DMS79 treated with DMSO at 0.1 percent for 48 hours (cell line): ENCODE measurements at regions not wholly inside any gene's neighbourhood (a gene's known extent, or its start where the extent isn't known, plus 50 kb on each side); places are given as distances from the start of the nearest gene placed in this dataset.
A peak's percentile ranks its signal among the peaks of the same experiment; 100 is the strongest.
"Not testable (repeated sequence)": the region's sequence is repeated elsewhere in the genome, so short reads cannot be mapped to it uniquely, and the experiment has no call there.

Source experiments
- DNase-seq: peaks from one replicate; lab custom pipeline; 2025; lab: John Stamatoyannopoulos, UW

GRCh38 chr12:67842124-67842523, 147.1 kb upstream of the IFNG-AS1 start:
- no peak for DNase-seq

GRCh38 chr12:67843257-67843656, 146.0 kb upstream of the IFNG-AS1 start:
- no peak for DNase-seq

GRCh38 chr12:67852701-67853100, 136.5 kb upstream of the IFNG-AS1 start:
- DNase-seq: no peak

GRCh38 chr12:67853204-67853603, 136.0 kb upstream of the IFNG-AS1 start:
- no peak for DNase-seq

GRCh38 chr12:67854351-67854750, 134.9 kb upstream of the IFNG-AS1 start:
- DNase-seq: no peak

- DNase-seq: no peak
Measured at GRCh38 chr12:67855103-67855502, 134.1 kb upstream of the IFNG-AS1 start.

GRCh38 chr12:67871231-67871630, 118.0 kb upstream of the IFNG-AS1 start:
- no peak for DNase-seq

- no peak for DNase-seq
Measured at GRCh38 chr12:67873355-67873754, 115.9 kb upstream of the IFNG-AS1 start.

GRCh38 chr12:67876305-67876915, 112.8 kb upstream of the IFNG-AS1 start:
- DNase-seq: no peak

- peak; percentile 13 for DNase-seq
Measured at GRCh38 chr12:67877727-67878126, 111.5 kb upstream of the IFNG-AS1 start.

- DNase-seq: no peak
Measured at GRCh38 chr12:67879937-67880336, 109.3 kb upstream of the IFNG-AS1 start.

GRCh38 chr12:67881565-67881964, 107.7 kb upstream of the IFNG-AS1 start:
- no peak for DNase-seq

GRCh38 chr12:67884596-67884995, 104.7 kb upstream of the IFNG-AS1 start:
- DNase-seq: no peak

- DNase-seq: no peak
Measured at GRCh38 chr12:67885375-67886169, 103.7 kb upstream of the IFNG-AS1 start.

- DNase-seq: no peak
Measured at GRCh38 chr12:67887065-67887464, 102.2 kb upstream of the IFNG-AS1 start.

- no peak for DNase-seq
Measured at GRCh38 chr12:67889931-67890330, 99.3 kb upstream of the IFNG-AS1 start.

- no peak for DNase-seq
Measured at GRCh38 chr12:67890726-67891258, 98.5 kb upstream of the IFNG-AS1 start.

- DNase-seq: no peak
Measured at GRCh38 chr12:67891596-67891995, 97.7 kb upstream of the IFNG-AS1 start.

- no peak for DNase-seq
Measured at GRCh38 chr12:67892259-67893021, 96.8 kb upstream of the IFNG-AS1 start.

GRCh38 chr12:67893022-67893580, 96.1 kb upstream of the IFNG-AS1 start:
- DNase-seq: no peak

- not testable (repeated sequence) for DNase-seq
Measured at GRCh38 chr12:67900418-67900817, 88.8 kb upstream of the IFNG-AS1 start.

- no peak for DNase-seq
Measured at GRCh38 chr12:67909091-67909531, 80.1 kb upstream of the IFNG-AS1 start.
